SK-N-SH treated with all-trans-retinoic acid at 6 μM for 48 hours (cell line): ENCODE measurements at regions not wholly inside any gene's neighbourhood (a gene's known extent, or its start where the extent isn't known, plus 50 kb on each side); places are given as distances from the start of the nearest gene placed in this dataset.

ENCODE experiments used
- ATAC-seq: fragments of 200-7000 bp; cut with Tn5 transposase; 3 replicates; pipeline ENCODE4 v1.9.1; 2020; ENCODE audit warnings: mild to moderate bottlenecking, moderate library complexity
- ARNTL ChIP-seq: fragments of 450-650 bp; formaldehyde crosslinking; IDR thresholded peaks from 2 replicates; pipeline ENCODE4 v1.5.0; 2020; ENCODE audit warnings: low read depth, mild to moderate bottlenecking, moderate library complexity, borderline replicate concordance
- BACH2 ChIP-seq: fragments of 250-450 bp; sonication (Bioruptor Pico); IDR thresholded peaks from 2 replicates; pipeline ENCODE4 v1.9.0; 2021; ENCODE audit warnings: mild to moderate bottlenecking, borderline replicate concordance
- CSDC2 ChIP-seq: fragments of 250-450 bp; sonication (Bioruptor Pico); IDR thresholded peaks from 2 replicates; pipeline ENCODE4 v1.5.0; 2020; ENCODE audit warnings: mild to moderate bottlenecking, moderate library complexity
- CSRNP3 ChIP-seq: fragments of 250-450 bp; sonication (Bioruptor Pico); IDR thresholded peaks from 2 replicates; pipeline ENCODE4 v1.5.1; 2021; ENCODE audit warnings: mild to moderate bottlenecking, moderate library complexity
- GLIS3 ChIP-seq: fragments of 250-450 bp; sonication (Bioruptor Pico); IDR thresholded peaks from 2 replicates; pipeline ENCODE4 v1.5.0; 2020; ENCODE audit warnings: mild to moderate bottlenecking, moderate library complexity
- ISL1 ChIP-seq: fragments of 250-450 bp; sonication (Bioruptor Pico); IDR thresholded peaks from 2 replicates; pipeline ENCODE4 v2.1.2; 2022; ENCODE audit warnings: mild to moderate bottlenecking, moderate library complexity
- OSR1 ChIP-seq: fragments of 250-450 bp; sonication (Bioruptor Pico); IDR thresholded peaks from 2 replicates; pipeline ENCODE4 v1.8.0; 2022; ENCODE audit warnings: moderate library complexity, mild to moderate bottlenecking, inconsistent platforms
- PPARA ChIP-seq: fragments of 250-450 bp; sonication (Bioruptor Pico); IDR thresholded peaks from 2 replicates; pipeline ENCODE4 v1.5.0; 2020; ENCODE audit warnings: mild to moderate bottlenecking, borderline replicate concordance
- RARB ChIP-seq: fragments of 250-450 bp; sonication (Bioruptor Pico); IDR thresholded peaks from 2 replicates; pipeline ENCODE4 v1.8.0; 2021; ENCODE audit warnings: mild to moderate bottlenecking, moderate library complexity
- SNAI2 ChIP-seq: fragments of 250-450 bp; sonication (Bioruptor Pico); IDR thresholded peaks from 2 replicates; pipeline ENCODE4 v1.5.0; 2020; ENCODE audit warnings: mild to moderate bottlenecking, moderate library complexity
- TCF4 ChIP-seq: fragments of 250-450 bp; sonication (Bioruptor Pico); IDR thresholded peaks from 2 replicates; pipeline ENCODE4 v1.8.0; 2021; ENCODE audit warnings: mild to moderate bottlenecking, moderate library complexity, borderline replicate concordance
- TOX ChIP-seq: fragments of 250-450 bp; sonication (Bioruptor Pico); IDR thresholded peaks from 2 replicates; pipeline ENCODE4 v1.8.0; 2021; ENCODE audit warnings: mild to moderate bottlenecking, moderate library complexity, borderline replicate concordance
- ZC3H10 ChIP-seq: fragments of 250-450 bp; sonication (Bioruptor Pico); IDR thresholded peaks from 2 replicates; pipeline ENCODE4 v1.5.1; 2021; ENCODE audit warnings: mild to moderate bottlenecking, moderate library complexity
- ZFP30 ChIP-seq: fragments of 450-650 bp; formaldehyde crosslinking; IDR thresholded peaks from 2 replicates; pipeline ENCODE4 v1.5.0; 2022; ENCODE audit warnings: mild to moderate bottlenecking, moderate library complexity
- ZNF565 ChIP-seq: fragments of 450-650 bp; formaldehyde crosslinking; conservative IDR thresholded peaks from 2 replicates; pipeline ENCODE4 v1.5.0; 2020; ENCODE audit warnings: low read depth, mild to moderate bottlenecking, moderate library complexity
- ZNF70 ChIP-seq: fragments of 450-650 bp; formaldehyde crosslinking; IDR thresholded peaks from 2 replicates; pipeline ENCODE4 v1.5.0; 2020; ENCODE audit warnings: mild to moderate bottlenecking, moderate library complexity
- ZNF8 ChIP-seq: fragments of 450-650 bp; formaldehyde crosslinking; IDR thresholded peaks from 2 replicates; pipeline ENCODE4 v1.5.0; 2020; ENCODE audit warnings: mild to moderate bottlenecking, moderate library complexity
- TF ChIP-seq, protein P1 (sequence below): fragments of 250-450 bp; sonication (Bioruptor Pico); IDR thresholded peaks from 2 replicates; pipeline ENCODE4 v1.5.0; 2020; ENCODE audit warnings: mild to moderate bottlenecking, moderate library complexity
- TF ChIP-seq, protein P2 (sequence below): fragments of 250-450 bp; sonication (Bioruptor Pico); IDR thresholded peaks from 2 replicates; pipeline ENCODE4 v1.5.1; 2020; ENCODE audit warnings: low read depth, mild to moderate bottlenecking, moderate library complexity
- TF ChIP-seq, protein P3 (sequence below): fragments of 250-450 bp; sonication (Bioruptor Pico); IDR thresholded peaks from 2 replicates; pipeline ENCODE4 v1.8.0; 2021; ENCODE audit warnings: low read depth, mild to moderate bottlenecking, moderate library complexity, borderline replicate concordance
- TF ChIP-seq, protein P4 (sequence below): fragments of 250-450 bp; sonication (Bioruptor Pico); IDR thresholded peaks from 2 replicates; pipeline ENCODE4 v1.8.0; 2020; ENCODE audit warnings: mild to moderate bottlenecking, moderate library complexity, borderline replicate concordance

GRCh38 chr12:42701084-42701483, 111.5 kb upstream of the PRICKLE1 start (continued):
- TF ChIP-seq ISL1 (no peak), CSDC2 (CRISPR knock-in tag) (no peak)

DNA sequence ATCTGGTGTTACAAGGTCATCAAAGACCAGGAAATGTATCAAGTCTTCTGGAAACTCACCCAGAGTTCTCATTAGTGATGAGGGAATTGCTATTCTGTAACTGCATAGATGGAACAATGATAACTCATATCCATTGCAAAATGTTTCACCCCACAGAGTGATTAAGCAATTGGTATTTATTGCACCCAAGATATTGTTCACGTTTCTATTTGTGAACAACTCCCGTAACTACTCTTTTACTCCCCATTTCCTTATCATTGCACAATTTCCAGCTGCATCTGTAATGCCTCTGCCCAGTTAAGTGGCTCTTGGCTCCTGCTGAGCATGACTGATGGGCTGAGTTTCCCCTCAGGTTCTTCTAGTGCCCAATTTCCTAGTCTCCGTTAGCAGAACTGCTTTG, 108.7 kb upstream of the PRICKLE1 start:
- TF ChIP-seq BACH2 (no peak), TOX (CRISPR knock-in tag) (no peak), ZC3H10 (CRISPR knock-in tag) (no peak), RARB (CRISPR knock-in tag) (no peak), CSDC2 (CRISPR knock-in tag) (no peak), TCF4 (CRISPR knock-in tag) (no peak), ZNF70 (no peak), ZNF565 (CRISPR knock-in tag) (no peak), ISL1 (no peak), ZFP30 (CRISPR knock-in tag) (no peak), SNAI2 (CRISPR knock-in tag) (no peak), OSR1 (CRISPR knock-in tag) (no peak), CSRNP3 (CRISPR knock-in tag) (no peak), ZNF8 (CRISPR knock-in tag) (no peak)
- TF ChIP-seq, protein P1, sequence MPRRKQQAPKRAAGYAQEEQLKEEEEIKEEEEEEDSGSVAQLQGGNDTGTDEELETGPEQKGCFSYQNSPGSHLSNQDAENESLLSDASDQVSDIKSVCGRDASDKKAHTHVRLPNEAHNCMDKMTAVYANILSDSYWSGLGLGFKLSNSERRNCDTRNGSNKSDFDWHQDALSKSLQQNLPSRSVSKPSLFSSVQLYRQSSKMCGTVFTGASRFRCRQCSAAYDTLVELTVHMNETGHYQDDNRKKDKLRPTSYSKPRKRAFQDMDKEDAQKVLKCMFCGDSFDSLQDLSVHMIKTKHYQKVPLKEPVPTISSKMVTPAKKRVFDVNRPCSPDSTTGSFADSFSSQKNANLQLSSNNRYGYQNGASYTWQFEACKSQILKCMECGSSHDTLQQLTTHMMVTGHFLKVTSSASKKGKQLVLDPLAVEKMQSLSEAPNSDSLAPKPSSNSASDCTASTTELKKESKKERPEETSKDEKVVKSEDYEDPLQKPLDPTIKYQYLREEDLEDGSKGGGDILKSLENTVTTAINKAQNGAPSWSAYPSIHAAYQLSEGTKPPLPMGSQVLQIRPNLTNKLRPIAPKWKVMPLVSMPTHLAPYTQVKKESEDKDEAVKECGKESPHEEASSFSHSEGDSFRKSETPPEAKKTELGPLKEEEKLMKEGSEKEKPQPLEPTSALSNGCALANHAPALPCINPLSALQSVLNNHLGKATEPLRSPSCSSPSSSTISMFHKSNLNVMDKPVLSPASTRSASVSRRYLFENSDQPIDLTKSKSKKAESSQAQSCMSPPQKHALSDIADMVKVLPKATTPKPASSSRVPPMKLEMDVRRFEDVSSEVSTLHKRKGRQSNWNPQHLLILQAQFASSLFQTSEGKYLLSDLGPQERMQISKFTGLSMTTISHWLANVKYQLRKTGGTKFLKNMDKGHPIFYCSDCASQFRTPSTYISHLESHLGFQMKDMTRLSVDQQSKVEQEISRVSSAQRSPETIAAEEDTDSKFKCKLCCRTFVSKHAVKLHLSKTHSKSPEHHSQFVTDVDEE (CRISPR knock-in tag) = no peak
- TF ChIP-seq, protein P2, sequence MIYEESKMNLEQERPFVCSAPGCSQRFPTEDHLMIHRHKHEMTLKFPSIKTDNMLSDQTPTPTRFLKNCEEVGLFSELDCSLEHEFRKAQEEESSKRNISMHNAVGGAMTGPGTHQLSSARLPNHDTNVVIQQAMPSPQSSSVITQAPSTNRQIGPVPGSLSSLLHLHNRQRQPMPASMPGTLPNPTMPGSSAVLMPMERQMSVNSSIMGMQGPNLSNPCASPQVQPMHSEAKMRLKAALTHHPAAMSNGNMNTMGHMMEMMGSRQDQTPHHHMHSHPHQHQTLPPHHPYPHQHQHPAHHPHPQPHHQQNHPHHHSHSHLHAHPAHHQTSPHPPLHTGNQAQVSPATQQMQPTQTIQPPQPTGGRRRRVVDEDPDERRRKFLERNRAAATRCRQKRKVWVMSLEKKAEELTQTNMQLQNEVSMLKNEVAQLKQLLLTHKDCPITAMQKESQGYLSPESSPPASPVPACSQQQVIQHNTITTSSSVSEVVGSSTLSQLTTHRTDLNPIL (CRISPR knock-in tag) = no peak
- TF ChIP-seq, protein P3, sequence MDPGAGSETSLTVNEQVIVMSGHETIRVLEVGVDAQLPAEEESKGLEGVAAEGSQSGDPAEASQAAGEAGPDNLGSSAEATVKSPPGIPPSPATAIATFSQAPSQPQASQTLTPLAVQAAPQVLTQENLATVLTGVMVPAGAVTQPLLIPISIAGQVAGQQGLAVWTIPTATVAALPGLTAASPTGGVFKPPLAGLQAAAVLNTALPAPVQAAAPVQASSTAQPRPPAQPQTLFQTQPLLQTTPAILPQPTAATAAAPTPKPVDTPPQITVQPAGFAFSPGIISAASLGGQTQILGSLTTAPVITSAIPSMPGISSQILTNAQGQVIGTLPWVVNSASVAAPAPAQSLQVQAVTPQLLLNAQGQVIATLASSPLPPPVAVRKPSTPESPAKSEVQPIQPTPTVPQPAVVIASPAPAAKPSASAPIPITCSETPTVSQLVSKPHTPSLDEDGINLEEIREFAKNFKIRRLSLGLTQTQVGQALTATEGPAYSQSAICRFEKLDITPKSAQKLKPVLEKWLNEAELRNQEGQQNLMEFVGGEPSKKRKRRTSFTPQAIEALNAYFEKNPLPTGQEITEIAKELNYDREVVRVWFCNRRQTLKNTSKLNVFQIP (CRISPR knock-in tag) = no peak
- TF ChIP-seq, protein P4, sequence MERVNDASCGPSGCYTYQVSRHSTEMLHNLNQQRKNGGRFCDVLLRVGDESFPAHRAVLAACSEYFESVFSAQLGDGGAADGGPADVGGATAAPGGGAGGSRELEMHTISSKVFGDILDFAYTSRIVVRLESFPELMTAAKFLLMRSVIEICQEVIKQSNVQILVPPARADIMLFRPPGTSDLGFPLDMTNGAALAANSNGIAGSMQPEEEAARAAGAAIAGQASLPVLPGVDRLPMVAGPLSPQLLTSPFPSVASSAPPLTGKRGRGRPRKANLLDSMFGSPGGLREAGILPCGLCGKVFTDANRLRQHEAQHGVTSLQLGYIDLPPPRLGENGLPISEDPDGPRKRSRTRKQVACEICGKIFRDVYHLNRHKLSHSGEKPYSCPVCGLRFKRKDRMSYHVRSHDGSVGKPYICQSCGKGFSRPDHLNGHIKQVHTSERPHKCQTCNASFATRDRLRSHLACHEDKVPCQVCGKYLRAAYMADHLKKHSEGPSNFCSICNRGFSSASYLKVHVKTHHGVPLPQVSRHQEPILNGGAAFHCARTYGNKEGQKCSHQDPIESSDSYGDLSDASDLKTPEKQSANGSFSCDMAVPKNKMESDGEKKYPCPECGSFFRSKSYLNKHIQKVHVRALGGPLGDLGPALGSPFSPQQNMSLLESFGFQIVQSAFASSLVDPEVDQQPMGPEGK (CRISPR knock-in tag) = no peak
- ATAC-seq = no peak

- ATAC-seq = no peak
- TF ChIP-seq SNAI2 (CRISPR knock-in tag) = no peak
Observed at GRCh38 chr12:42696406-42697149, 107.0 kb upstream of the PRICKLE1 start.

DNA sequence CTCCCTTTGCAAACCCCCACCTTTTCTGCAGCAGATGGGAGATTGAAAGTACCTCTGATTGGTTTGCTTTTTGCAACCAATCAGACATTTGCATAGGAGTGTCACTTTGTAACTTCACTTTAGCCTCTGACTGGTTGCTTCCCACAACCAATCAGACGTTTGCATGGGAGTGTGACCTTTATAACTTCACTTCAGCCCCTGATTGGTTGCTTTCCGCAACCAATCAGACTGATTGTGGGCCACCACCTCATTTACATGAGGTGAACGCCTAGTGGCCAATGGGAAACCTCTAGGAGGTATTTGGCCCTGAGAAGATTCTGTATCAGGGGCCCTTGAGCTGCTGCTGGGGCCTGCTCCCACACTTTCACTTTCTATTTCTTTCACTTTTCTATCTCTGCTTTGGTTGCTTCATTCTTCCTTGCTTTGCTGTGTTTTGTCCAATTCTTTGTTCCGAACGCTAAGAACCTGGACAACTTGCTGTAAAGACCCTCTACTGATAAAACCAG, 106.0 kb upstream of the PRICKLE1 start:
- no peak for ATAC-seq
- TF ChIP-seq ZNF565 (CRISPR knock-in tag) = no peak
- TF ChIP-seq ZNF8 (CRISPR knock-in tag) = no peak
- TF ChIP-seq, protein P4 (CRISPR knock-in tag) = no peak
- TF ChIP-seq ARNTL (CRISPR knock-in tag) = no peak
- TF ChIP-seq SNAI2 (CRISPR knock-in tag) = no peak
- TF ChIP-seq, protein P3 (CRISPR knock-in tag) = no peak
- no peak for TF ChIP-seq ISL1
- no peak for TF ChIP-seq CSRNP3 (CRISPR knock-in tag)
- TF ChIP-seq GLIS3 (CRISPR knock-in tag) = no peak
- TF ChIP-seq PPARA (CRISPR knock-in tag) = no peak
